Stimulated activated effector memory CD8-positive, alpha-beta T cell treated with anti-CD3 and anti-CD28 coated beads, Interleukin-12 subunit alpha, Interleukin-12 subunit beta, amount 100 ng/mL, for 72 hours (primary cell): ENCODE measurements at regions not wholly inside any gene's neighbourhood (a gene's known extent, or its start where the extent isn't known, plus 50 kb on each side); places are given as distances from the start of the nearest gene placed in this dataset.
A peak's percentile ranks its signal among the peaks of the same experiment; 100 is the strongest.
"Not testable (repeated sequence)": the region's sequence is repeated elsewhere in the genome, so short reads cannot be mapped to it uniquely, and the experiment has no call there.

Source experiments
- ATAC-seq: fragments of 150-1000 bp; cut with Tn5 transposase; 2 replicates; pipeline ENCODE4 v1.10.0; 2021
- DNase-seq, 2 donors: peaks; one replicate each; pipeline ENCODE4 v3.0.0; 2021 to 2022; ENCODE audit warnings: low spot score in 2 of 2
- H3K27ac Mint-ChIP-seq: one replicate; pipeline ENCODE4 v1.8.0; 2022; ENCODE audit warnings: mild to moderate bottlenecking, mixed read lengths
- H3K36me3 Mint-ChIP-seq: one replicate; pipeline ENCODE4 v1.8.0; 2022; ENCODE audit warnings: mild to moderate bottlenecking, mixed read lengths
- H3K4me1 Mint-ChIP-seq: one replicate; pipeline ENCODE4 v1.8.0; 2022; ENCODE audit warnings: mixed read lengths
- H3K4me3 Mint-ChIP-seq: one replicate; pipeline ENCODE4 v1.8.0; 2022; ENCODE audit warnings: mild to moderate bottlenecking, mixed read lengths
- H3K9me3 Mint-ChIP-seq: one replicate; pipeline ENCODE4 v1.8.0; 2022; ENCODE audit warnings: mixed read lengths

GRCh38 chr1:221963742-221964141 is 221.9 kb upstream of the DUSP10 start:
- ATAC-seq: no peak
- no peak overlapping the region for H3K4me3 Mint-ChIP-seq
- H3K36me3 Mint-ChIP-seq: no peaks in the 10 kb centered on the region
- DNase-seq: no peak
- H3K27ac Mint-ChIP-seq: no peak overlapping the region
- peaks cover 10% of the 10 kb centered on the region for H3K4me1 Mint-ChIP-seq
- H3K9me3 Mint-ChIP-seq: no peaks in the 10 kb centered on the region

GRCh38 chr1:221962385-221962784 is 220.5 kb upstream of the DUSP10 start:
- H3K36me3 Mint-ChIP-seq: no peaks in the 10 kb centered on the region
- ATAC-seq (no peak), DNase-seq (no peak)
- no peak overlapping the region for H3K4me3 Mint-ChIP-seq
- H3K27ac Mint-ChIP-seq: peak overlapping the region; percentile 70
- peaks cover 10% of the 10 kb centered on the region for H3K4me1 Mint-ChIP-seq
- no peaks in the 10 kb centered on the region for H3K9me3 Mint-ChIP-seq

GRCh38 chr1:221961532-221962292 is 219.8 kb upstream of the DUSP10 start:
- H3K27ac Mint-ChIP-seq: peak overlapping the region; percentile 70
- no peak overlapping the region for H3K4me3 Mint-ChIP-seq
- DNase-seq (peak; percentile 10 to 54), ATAC-seq (peak; percentile 96)
- H3K9me3 Mint-ChIP-seq: no peaks in the 10 kb centered on the region
- no peaks in the 10 kb centered on the region for H3K36me3 Mint-ChIP-seq
- H3K4me1 Mint-ChIP-seq: peaks cover 10% of the 10 kb centered on the region

- not testable (repeated sequence) for H3K9me3 Mint-ChIP-seq, H3K36me3 Mint-ChIP-seq, H3K27ac Mint-ChIP-seq, DNase-seq, H3K4me3 Mint-ChIP-seq, ATAC-seq, H3K4me1 Mint-ChIP-seq
These were observed 216.3 kb upstream of the DUSP10 start for GRCh38 chr1:221958161-221958562.

- not testable (repeated sequence) for H3K36me3 Mint-ChIP-seq, H3K4me3 Mint-ChIP-seq, H3K27ac Mint-ChIP-seq, ATAC-seq, H3K4me1 Mint-ChIP-seq, DNase-seq, H3K9me3 Mint-ChIP-seq
These were observed 215.5 kb upstream of the DUSP10 start for GRCh38 chr1:221957350-221957749.

GRCh38 chr1:221949996-221950395 is 208.1 kb upstream of the DUSP10 start:
- H3K27ac Mint-ChIP-seq: no peak overlapping the region

GRCh38 chr1:221948459-221948858 is 206.6 kb upstream of the DUSP10 start:
- peaks cover 6% of the 10 kb centered on the region for H3K9me3 Mint-ChIP-seq
- H3K4me1 Mint-ChIP-seq: no peaks in the 10 kb centered on the region
- no peak overlapping the region for H3K27ac Mint-ChIP-seq
- DNase-seq (no peak), ATAC-seq (no peak)
- H3K4me3 Mint-ChIP-seq: no peak overlapping the region
- no peaks in the 10 kb centered on the region for H3K36me3 Mint-ChIP-seq

More at GRCh38 chr1:221949996-221950395, 208.1 kb upstream of the DUSP10 start:
- no peaks in the 10 kb centered on the region for H3K9me3 Mint-ChIP-seq
- DNase-seq (no peak), ATAC-seq (no peak)
- H3K4me1 Mint-ChIP-seq: no peaks in the 10 kb centered on the region
- no peak overlapping the region for H3K4me3 Mint-ChIP-seq
- no peaks in the 10 kb centered on the region for H3K36me3 Mint-ChIP-seq

- H3K27ac Mint-ChIP-seq: no peak overlapping the region
- H3K9me3 Mint-ChIP-seq: peaks cover 9% of the 10 kb centered on the region
- DNase-seq (no peak), ATAC-seq (no peak)
- no peaks in the 10 kb centered on the region for H3K36me3 Mint-ChIP-seq
- no peak overlapping the region for H3K4me3 Mint-ChIP-seq
- H3K4me1 Mint-ChIP-seq: no peaks in the 10 kb centered on the region
These were observed 205.8 kb upstream of the DUSP10 start for GRCh38 chr1:221947731-221948130.

- peaks cover 9% of the 10 kb centered on the region for H3K9me3 Mint-ChIP-seq
- no peak overlapping the region for H3K4me3 Mint-ChIP-seq
- H3K36me3 Mint-ChIP-seq: no peaks in the 10 kb centered on the region
- no peak for DNase-seq
- no peak for ATAC-seq
- no peaks in the 10 kb centered on the region for H3K4me1 Mint-ChIP-seq
- H3K27ac Mint-ChIP-seq: no peak overlapping the region
These were observed 204.9 kb upstream of the DUSP10 start for GRCh38 chr1:221946768-221947167.

GRCh38 chr1:221945669-221946068 is 203.8 kb upstream of the DUSP10 start:
- Mint-ChIP-seq H3K27ac (no peak overlapping the region), H3K4me3 (no peak overlapping the region), H3K36me3 (no peaks in the 10 kb centered on the region), H3K9me3 (peaks cover 9% of the 10 kb centered on the region), H3K4me1 (no peaks in the 10 kb centered on the region)
- ATAC-seq (no peak), DNase-seq (no peak)

GRCh38 chr1:221944247-221944870 is 202.5 kb upstream of the DUSP10 start:
- DNase-seq (no peak), ATAC-seq (no peak)
- Mint-ChIP-seq H3K9me3 (peaks cover 9% of the 10 kb centered on the region), H3K36me3 (no peaks in the 10 kb centered on the region), H3K4me1 (no peaks in the 10 kb centered on the region), H3K4me3 (no peak overlapping the region), H3K27ac (no peak overlapping the region)

GRCh38 chr1:221940631-221941030 is 198.7 kb upstream of the DUSP10 start:
- Mint-ChIP-seq H3K4me3 (no peak overlapping the region), H3K9me3 (peaks cover 9% of the 10 kb centered on the region), H3K27ac (no peak overlapping the region), H3K36me3 (no peaks in the 10 kb centered on the region), H3K4me1 (no peaks in the 10 kb centered on the region)
- ATAC-seq (no peak), DNase-seq (no peak)

GRCh38 chr1:221939607-221940006 is 197.7 kb upstream of the DUSP10 start:
- Mint-ChIP-seq H3K4me3 (no peak overlapping the region), H3K36me3 (no peaks in the 10 kb centered on the region), H3K9me3 (peaks cover 9% of the 10 kb centered on the region), H3K4me1 (no peaks in the 10 kb centered on the region), H3K27ac (no peak overlapping the region)
- no peak for DNase-seq
- ATAC-seq: no peak

GRCh38 chr1:221937155-221937953 is 195.5 kb upstream of the DUSP10 start:
- Mint-ChIP-seq H3K9me3 (no peaks in the 10 kb centered on the region), H3K4me1 (no peaks in the 10 kb centered on the region), H3K36me3 (no peaks in the 10 kb centered on the region), H3K27ac (no peak overlapping the region), H3K4me3 (no peak overlapping the region)
- ATAC-seq: no peak
- no peak for DNase-seq

GRCh38 chr1:221933814-221934213 is 191.9 kb upstream of the DUSP10 start:
- H3K4me3 Mint-ChIP-seq: no peak overlapping the region
- H3K27ac Mint-ChIP-seq: no peak overlapping the region
- peaks cover 4% of the 10 kb centered on the region for H3K9me3 Mint-ChIP-seq
- no peaks in the 10 kb centered on the region for H3K4me1 Mint-ChIP-seq
- no peak for DNase-seq
- ATAC-seq: no peak
- H3K36me3 Mint-ChIP-seq: no peaks in the 10 kb centered on the region
